OCI-LY1 (cell line): ENCODE measurements at regions not wholly inside any gene's neighbourhood (a gene's known extent, or its start where the extent isn't known, plus 50 kb on each side); places are given as distances from the start of the nearest gene placed in this dataset.
"Not testable (repeated sequence)": the region's sequence is repeated elsewhere in the genome, so short reads cannot be mapped to it uniquely, and the experiment has no call there.

Source experiments
- H2AFZ ChIP-seq: fragments of 200-600 bp; sonication (generic), shearing (Covaris generic); 2 replicates; pipeline ENCODE4 v1.6.0; 2014; ENCODE audit warnings: antibody characterized with exemption, mild to moderate bottlenecking, low read length
- H3F3A ChIP-seq: fragments of 200-600 bp; sonication (generic), shearing (Covaris generic); 2 replicates; pipeline ENCODE4 v1.6.0; 2014; ENCODE audit warnings: mild to moderate bottlenecking, antibody characterized with exemption, low read length, moderate library complexity; ENCODE audit not compliant: insufficient read depth
- H3K27ac ChIP-seq: fragments of 200-600 bp; sonication (generic); 2 replicates; pipeline ENCODE4 v1.5.1; 2014; ENCODE audit warnings: low read length, mixed run types, mild to moderate bottlenecking, low read depth; ENCODE audit not compliant: poor library complexity, severe bottlenecking
- H3K27me3 ChIP-seq: fragments of 200-600 bp; sonication (generic); 2 replicates; pipeline ENCODE4 v1.6.0; 2014; ENCODE audit warnings: antibody characterized with exemption, mild to moderate bottlenecking, low read length, moderate library complexity; ENCODE audit not compliant: insufficient read depth
- H3K36me3 ChIP-seq: fragments of 200-600 bp; sonication (generic); 2 replicates; pipeline ENCODE4 v1.6.1; 2014; ENCODE audit warnings: mild to moderate bottlenecking, antibody characterized with exemption, low read length, moderate library complexity, mixed read lengths; ENCODE audit not compliant: insufficient read depth
- H3K4me1 ChIP-seq: fragments of 200-600 bp; sonication (generic); 2 replicates; pipeline ENCODE4 v1.5.1; 2014; ENCODE audit warnings: mild to moderate bottlenecking, low read length, moderate library complexity; ENCODE audit not compliant: insufficient read depth, severe bottlenecking
- H3K4me2 ChIP-seq: fragments of 200-600 bp; sonication (generic), shearing (Covaris generic); 2 replicates; pipeline ENCODE4 v1.6.1; 2014; ENCODE audit warnings: low read length
- H3K4me3 ChIP-seq: fragments of 200-600 bp; sonication (generic); 2 replicates; pipeline ENCODE4 v1.5.1; 2014; ENCODE audit warnings: low read length, low read depth, mild to moderate bottlenecking, mixed read lengths; ENCODE audit not compliant: poor library complexity, severe bottlenecking
- H3K79me2 ChIP-seq: fragments of 200-600 bp; shearing (Covaris generic); 2 replicates; pipeline ENCODE4 v1.6.1; 2016; ENCODE audit warnings: mixed run types, low read length, mixed read lengths; ENCODE audit not compliant: insufficient read depth
- H3K9ac ChIP-seq: fragments of 200-600 bp; sonication (generic), shearing (Covaris generic); 2 replicates; pipeline ENCODE4 v1.6.1; 2014; ENCODE audit warnings: mild to moderate bottlenecking, low read length, mixed read lengths
- H3K9me2 ChIP-seq: fragments of 200-600 bp; sonication (generic), shearing (Covaris generic); 2 replicates; pipeline ENCODE4 v1.6.1; 2014; ENCODE audit warnings: low read depth, mild to moderate bottlenecking, low read length, mixed read lengths
- H3K9me3 ChIP-seq: fragments of 200-600 bp; shearing (Covaris generic); 2 replicates; pipeline ENCODE4 v1.6.1; 2014; ENCODE audit warnings: low read length, mixed read lengths
- H4K20me1 ChIP-seq: fragments of 200-600 bp; sonication (generic), shearing (Covaris generic); 2 replicates; pipeline ENCODE4 v1.6.0; 2016; ENCODE audit warnings: mild to moderate bottlenecking, low read length; ENCODE audit not compliant: insufficient read depth
- EZH2 ChIP-seq: fragments of 200-600 bp; sonication (generic), shearing (Covaris generic); IDR thresholded peaks from 2 replicates; pipeline ENCODE4 v1.8.0; 2017; ENCODE audit warnings: borderline replicate concordance, mixed run types, mild to moderate bottlenecking, antibody characterized with exemption, low read length, moderate library complexity, mixed read lengths
- TF ChIP-seq, protein P1 (sequence below): fragments of 200-600 bp; sonication (generic), shearing (Covaris generic); IDR thresholded peaks from 2 replicates; pipeline ENCODE4 v1.5.1; 2017; ENCODE audit warnings: mild to moderate bottlenecking, antibody characterized with exemption, low read length, moderate library complexity, mixed read lengths

DNA sequence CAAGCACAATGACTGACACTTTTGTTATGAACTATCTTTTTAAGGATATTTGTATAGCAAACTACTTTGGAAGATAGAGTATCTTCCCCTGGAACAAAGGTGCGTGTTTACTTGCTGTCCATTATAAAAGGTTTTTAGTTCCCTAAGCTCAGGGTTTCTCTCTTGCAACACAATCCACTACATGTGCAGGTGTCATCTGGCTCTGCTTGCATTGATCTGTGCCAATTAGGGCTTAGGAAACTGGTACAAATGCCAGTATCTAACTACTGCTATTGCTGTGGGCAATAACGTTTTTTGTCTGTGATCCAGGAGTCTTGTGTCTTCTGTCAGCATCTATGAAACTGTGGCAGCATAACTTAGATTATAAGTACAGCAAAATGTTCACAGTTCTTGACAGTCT is 68.3 kb upstream of the ABCD3 start:
- Histone ChIP-seq H3K9ac (no peak overlapping the region), H3K9me3 (no peaks in the 10 kb centered on the region), H3F3A (no peaks in the 10 kb centered on the region), H3K4me3 (no peak overlapping the region), H3K4me2 (no peak overlapping the region), H3K4me1 (no peaks in the 10 kb centered on the region), H3K36me3 (no peaks in the 10 kb centered on the region), H3K79me2 (no peaks in the 10 kb centered on the region), H3K27me3 (no peaks in the 10 kb centered on the region), H3K9me2 (no peaks in the 10 kb centered on the region), H2AFZ (no peak overlapping the region), H3K27ac (no peak overlapping the region), H4K20me1 (no peaks in the 10 kb centered on the region)
- TF ChIP-seq, protein P1, sequence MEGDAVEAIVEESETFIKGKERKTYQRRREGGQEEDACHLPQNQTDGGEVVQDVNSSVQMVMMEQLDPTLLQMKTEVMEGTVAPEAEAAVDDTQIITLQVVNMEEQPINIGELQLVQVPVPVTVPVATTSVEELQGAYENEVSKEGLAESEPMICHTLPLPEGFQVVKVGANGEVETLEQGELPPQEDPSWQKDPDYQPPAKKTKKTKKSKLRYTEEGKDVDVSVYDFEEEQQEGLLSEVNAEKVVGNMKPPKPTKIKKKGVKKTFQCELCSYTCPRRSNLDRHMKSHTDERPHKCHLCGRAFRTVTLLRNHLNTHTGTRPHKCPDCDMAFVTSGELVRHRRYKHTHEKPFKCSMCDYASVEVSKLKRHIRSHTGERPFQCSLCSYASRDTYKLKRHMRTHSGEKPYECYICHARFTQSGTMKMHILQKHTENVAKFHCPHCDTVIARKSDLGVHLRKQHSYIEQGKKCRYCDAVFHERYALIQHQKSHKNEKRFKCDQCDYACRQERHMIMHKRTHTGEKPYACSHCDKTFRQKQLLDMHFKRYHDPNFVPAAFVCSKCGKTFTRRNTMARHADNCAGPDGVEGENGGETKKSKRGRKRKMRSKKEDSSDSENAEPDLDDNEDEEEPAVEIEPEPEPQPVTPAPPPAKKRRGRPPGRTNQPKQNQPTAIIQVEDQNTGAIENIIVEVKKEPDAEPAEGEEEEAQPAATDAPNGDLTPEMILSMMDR: no peak
- TF ChIP-seq EZH2: no peak

DNA sequence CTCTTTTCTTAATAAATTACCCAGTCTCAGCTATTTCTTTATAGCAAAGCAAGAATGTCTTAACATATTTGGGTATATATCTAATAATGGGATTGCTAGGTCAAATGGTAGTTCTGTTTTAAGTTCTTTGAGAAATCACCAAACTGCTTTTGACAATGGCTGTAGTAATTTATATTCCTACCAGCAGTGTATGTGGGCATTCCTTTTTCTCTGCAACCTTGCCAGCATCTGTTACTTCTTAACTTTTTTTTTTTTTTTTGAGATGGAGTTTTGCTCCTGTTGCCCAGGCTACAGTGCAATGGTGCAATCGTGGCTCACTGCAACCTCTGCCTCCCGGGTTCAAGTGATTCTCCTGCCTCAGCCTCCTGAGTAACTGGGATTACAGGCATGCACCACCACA is 69.8 kb upstream of the ABCD3 start:
- H3K4me2 ChIP-seq, H2AFZ ChIP-seq, H3K4me1 ChIP-seq, H3K79me2 ChIP-seq, H3K4me3 ChIP-seq, H3F3A ChIP-seq, H3K9ac ChIP-seq, H3K27me3 ChIP-seq, H3K9me3 ChIP-seq, H3K27ac ChIP-seq, H4K20me1 ChIP-seq, H3K9me2 ChIP-seq, H3K36me3 ChIP-seq: not testable (repeated sequence)

DNA sequence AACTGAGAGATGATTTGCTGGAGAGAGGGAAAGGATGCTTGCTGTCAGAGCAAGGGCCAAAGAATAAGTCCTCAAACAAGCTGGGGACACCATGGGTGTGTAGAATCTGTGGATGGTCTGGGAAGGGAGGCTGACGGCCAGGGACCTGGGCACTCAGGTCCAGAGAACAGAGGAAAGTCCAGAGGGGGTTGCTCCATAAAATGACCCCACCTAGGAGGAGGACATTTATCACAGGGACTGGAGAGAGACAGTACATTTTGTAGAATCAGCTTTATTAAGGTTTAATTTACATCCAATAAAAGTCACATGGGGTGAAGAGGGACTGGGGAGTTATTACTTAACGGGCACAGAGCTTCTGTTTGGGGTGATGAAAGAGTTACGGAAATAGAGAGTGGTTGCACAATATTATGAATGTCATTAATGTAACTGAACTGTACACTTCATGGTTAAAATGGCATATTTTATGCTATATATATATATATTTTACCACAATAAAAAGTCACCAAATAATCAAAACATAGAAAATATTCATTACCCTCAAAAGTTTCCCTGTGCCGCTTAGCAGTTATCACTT is 73.0 kb upstream of the ABCD3 start:
- Histone ChIP-seq H4K20me1 (no peaks in the 10 kb centered on the region), H3K27me3 (no peaks in the 10 kb centered on the region), H3K9me2 (no peaks in the 10 kb centered on the region), H3K4me3 (no peak overlapping the region), H3K36me3 (no peaks in the 10 kb centered on the region), H3K27ac (no peak overlapping the region), H3K4me2 (no peak overlapping the region), H3K4me1 (no peaks in the 10 kb centered on the region), H3K9me3 (no peaks in the 10 kb centered on the region), H2AFZ (no peak overlapping the region), H3F3A (no peaks in the 10 kb centered on the region), H3K9ac (no peak overlapping the region), H3K79me2 (no peaks in the 10 kb centered on the region)
- no peak for TF ChIP-seq EZH2
- TF ChIP-seq, protein P1: no peak

DNA sequence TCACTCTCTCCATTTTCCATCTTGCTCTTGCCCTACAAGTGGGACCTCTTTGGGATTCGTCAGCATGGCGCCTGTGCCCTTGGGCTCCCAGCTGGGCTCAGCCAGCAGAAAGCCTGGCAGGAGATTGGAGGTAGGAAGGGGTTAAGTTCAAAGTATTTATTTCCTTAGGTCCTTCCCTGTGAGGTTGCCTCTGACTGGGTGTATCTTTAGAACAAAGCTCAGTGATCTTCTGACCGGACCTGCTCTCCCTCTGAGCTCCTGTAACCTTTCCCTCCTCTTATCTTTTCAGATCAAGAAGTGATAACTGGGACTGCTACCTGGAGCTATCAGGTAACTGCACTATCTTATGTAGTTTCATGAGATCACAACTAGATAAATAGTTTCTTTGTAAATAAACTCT is 75.8 kb upstream of the ABCD3 start:
- no peaks in the 10 kb centered on the region for H3F3A ChIP-seq
- H3K4me1 ChIP-seq: no peaks in the 10 kb centered on the region
- H3K27ac ChIP-seq: no peak overlapping the region
- no peaks in the 10 kb centered on the region for H3K27me3 ChIP-seq
- no peak overlapping the region for H3K4me2 ChIP-seq
- H3K9me2 ChIP-seq: no peaks in the 10 kb centered on the region
- H2AFZ ChIP-seq: no peak overlapping the region
- H3K79me2 ChIP-seq: no peaks in the 10 kb centered on the region
- TF ChIP-seq, protein P1: no peak
- H3K9ac ChIP-seq: no peak overlapping the region
- H3K36me3 ChIP-seq: no peaks in the 10 kb centered on the region
- H3K4me3 ChIP-seq: no peak overlapping the region
- no peaks in the 10 kb centered on the region for H3K9me3 ChIP-seq
- no peaks in the 10 kb centered on the region for H4K20me1 ChIP-seq
